PC-9 (cell line): ENCODE measurements at regions not wholly inside any gene's neighbourhood (a gene's known extent, or its start where the extent isn't known, plus 50 kb on each side); places are given as distances from the start of the nearest gene placed in this dataset.

Source experiments
- BruUV-seq: library from RNA; stranded (reverse); fragments of 400-500 nt; replicated peaks from 2 replicates; lab custom pipeline; 2021; lab: Mats Ljungman, UMichigan
- CTCF ChIA-PET: fragments of 300-600 bp; sonication (Branson Sonifier 250); formaldehyde crosslinking; loops from one replicate; lab custom pipeline; 2022; ENCODE audit warnings: antibody characterized with exemption; lab: Charles Lee
- POLR2A ChIA-PET: fragments of 300-600 bp; sonication (Branson Sonifier 250); formaldehyde crosslinking; loops from one replicate; lab custom pipeline; 2022; ENCODE audit warnings: antibody characterized with exemption; ENCODE audit not compliant: unreplicated experiment; lab: Charles Lee
- DNase-seq, 2 experiments: peaks; one replicate each; pipeline versions ENCODE4 v3.0.0 to v3.0.0-alpha.2; 2015 to 2022; ENCODE audit warnings: mixed read lengths in 1 of 2
- H2AFZ ChIP-seq: fragments of 200-600 bp; sonication (generic); 2 replicates; pipeline ENCODE4 v1.8.1; 2017; ENCODE audit warnings: antibody characterized with exemption
- H3F3A ChIP-seq: fragments of 200-600 bp; sonication (generic); 2 replicates; pipeline ENCODE4 v1.8.1; 2017; ENCODE audit warnings: antibody characterized with exemption, mild to moderate bottlenecking, low read depth; ENCODE audit not compliant: insufficient read depth
- H3K27ac ChIP-seq: fragments of 200-600 bp; sonication (generic); 2 replicates; pipeline ENCODE4 v1.6.1; 2016; ENCODE audit warnings: mixed run types
- H3K27me3 ChIP-seq: fragments of 200-600 bp; sonication (generic); 2 replicates; pipeline ENCODE4 v1.6.1; 2016; ENCODE audit warnings: low read depth, mixed run types; ENCODE audit not compliant: insufficient read depth
- H3K36me3 ChIP-seq: fragments of 200-600 bp; sonication (generic); 2 replicates; pipeline ENCODE4 v1.6.1; 2016; ENCODE audit warnings: low read depth, mixed run types
- H3K4me1 ChIP-seq: fragments of 200-600 bp; sonication (generic); replicated peaks from 2 replicates; pipeline ENCODE4 v1.6.1; 2016; ENCODE audit warnings: mixed run types; ENCODE audit not compliant: insufficient read depth
- H3K4me2 ChIP-seq: fragments of 200-600 bp; sonication (generic); 2 replicates; pipeline ENCODE4 v1.6.1; 2017; ENCODE audit warnings: mixed run types
- H3K4me3 ChIP-seq: fragments of 200-600 bp; sonication (generic); 2 replicates; pipeline ENCODE4 v1.6.1; 2016; ENCODE audit warnings: mixed run types
- H3K79me2 ChIP-seq: fragments of 200-600 bp; sonication (generic); 2 replicates; pipeline ENCODE4 v1.6.1; 2017; ENCODE audit warnings: low read depth, mixed run types
- H3K9me2 ChIP-seq: fragments of 200-600 bp; sonication (generic); 2 replicates; pipeline ENCODE4 v1.8.1; 2017; ENCODE audit warnings: mild to moderate bottlenecking; ENCODE audit not compliant: insufficient read depth
- H3K9me3 ChIP-seq: fragments of 200-600 bp; sonication (generic); 2 replicates; pipeline ENCODE4 v1.8.1; 2016; ENCODE audit warnings: low read depth; ENCODE audit not compliant: insufficient read depth
- H4K20me1 ChIP-seq: fragments of 200-600 bp; sonication (generic); 2 replicates; pipeline ENCODE4 v1.8.1; 2017; ENCODE audit not compliant: insufficient read depth
- CTCF ChIP-seq: fragments of 200-600 bp; sonication (generic); conservative IDR thresholded peaks from 2 replicates; pipeline ENCODE4 v1.6.1; 2017; ENCODE audit warnings: mixed run types, antibody characterized with exemption, mild to moderate bottlenecking, moderate library complexity
- EZH2 ChIP-seq: fragments of 200-600 bp; sonication (generic); IDR thresholded peaks from 2 replicates; pipeline ENCODE4 v1.8.0; 2017; ENCODE audit warnings: antibody characterized with exemption, low read depth
- intact Hi-C: fragments of 100-400 bp; cut with micrococcal nuclease; formaldehyde crosslinking; loops from one replicate; pipeline ENCODE4 v1.10.0; 2022; ENCODE audit not compliant: unreplicated experiment

GRCh38 chr4:123880631-123881030 lies 484.0 kb downstream of the SPRY1 start:
- Histone ChIP-seq H2AFZ (no peak overlapping the region), H3K9me2 (no peaks in the 10 kb centered on the region; the same call in 1 of the 2 replicates), H3K27me3 (no peaks in the 10 kb centered on the region), H3F3A (no peaks in the 10 kb centered on the region), H3K27ac (no peak overlapping the region), H4K20me1 (no peaks in the 10 kb centered on the region), H3K4me1 (no peaks in the 10 kb centered on the region), H3K4me2 (no peak overlapping the region), H3K79me2 (no peaks in the 10 kb centered on the region), H3K4me3 (no peak overlapping the region), H3K36me3 (no peaks in the 10 kb centered on the region), H3K9me3 (peaks cover 9% of the 10 kb centered on the region; the same call in 1 of the 2 replicates)
- DNase-seq = no peak
- ChIA-PET POLR2A (no interaction called here), CTCF (no interaction called here)
- BruUV-seq = no TSS peak
- TF ChIP-seq EZH2 (no peak), CTCF (no peak)
- intact Hi-C loops = no loop called here

- ChIA-PET CTCF (no interaction called here), POLR2A (no interaction called here)
- Histone ChIP-seq H3K36me3 (no peaks in the 10 kb centered on the region), H3K27ac (no peak overlapping the region), H3K27me3 (no peaks in the 10 kb centered on the region), H4K20me1 (no peaks in the 10 kb centered on the region), H3K79me2 (no peaks in the 10 kb centered on the region), H3K9me3 (peaks cover 9% of the 10 kb centered on the region; the same call in 1 of the 2 replicates), H3K4me1 (no peaks in the 10 kb centered on the region), H3K4me3 (no peak overlapping the region), H3K4me2 (no peak overlapping the region), H3K9me2 (no peaks in the 10 kb centered on the region), H2AFZ (no peak overlapping the region), H3F3A (no peaks in the 10 kb centered on the region)
- no peak for TF ChIP-seq EZH2
- TF ChIP-seq CTCF = no peak
- DNase-seq = no peak
- no TSS peak for BruUV-seq
- intact Hi-C loops = no loop called here
These were observed 488.3 kb downstream of the SPRY1 start for GRCh38 chr4:123884922-123885321.

- H3K79me2 ChIP-seq = no peaks in the 10 kb centered on the region
- no peaks in the 10 kb centered on the region for H3K4me1 ChIP-seq
- ChIA-PET POLR2A (no interaction called here), CTCF (no interaction called here)
- H2AFZ ChIP-seq = no peak overlapping the region
- H3K4me3 ChIP-seq = no peak overlapping the region
- no peak for DNase-seq
- intact Hi-C loops = no loop called here
- no peaks in the 10 kb centered on the region for H4K20me1 ChIP-seq
- H3K9me3 ChIP-seq = peaks cover 7% of the 10 kb centered on the region; the same call in 1 of the 2 replicates
- H3K27ac ChIP-seq = no peak overlapping the region
- no peaks in the 10 kb centered on the region for H3F3A ChIP-seq
- TF ChIP-seq CTCF (no peak), EZH2 (no peak)
- no peaks in the 10 kb centered on the region for H3K9me2 ChIP-seq
- no peaks in the 10 kb centered on the region for H3K27me3 ChIP-seq
- no TSS peak for BruUV-seq
- H3K4me2 ChIP-seq = no peak overlapping the region
- H3K36me3 ChIP-seq = no peaks in the 10 kb centered on the region
These were observed 492.9 kb downstream of the SPRY1 start for GRCh38 chr4:123889507-123889906.
